T47D (cell line): ENCODE measurements at regions not wholly inside any gene's neighbourhood (a gene's known extent, or its start where the extent isn't known, plus 50 kb on each side); places are given as distances from the start of the nearest gene placed in this dataset.
"Not testable (repeated sequence)": the region's sequence is repeated elsewhere in the genome, so short reads cannot be mapped to it uniquely, and the experiment has no call there.

Source experiments
- DNase-seq, 2 experiments: peaks; one replicate each; pipeline versions ENCODE4 v3.0.0 to v3.0.0-alpha.2; 2011 to 2012; ENCODE audit warnings: low read depth in 1 of 2, low spot score in 1 of 2
- JUND ChIP-seq: IDR thresholded peaks from 2 replicates; pipeline ENCODE4 v1.6.1; 2012; ENCODE audit warnings: low read depth
- in situ Hi-C: cut with HindIII; loops from 2 replicates; pipeline ENCODE4 v1.10.0; 2016; ENCODE audit warnings: low sequenced_read_pairs, low pct_unique_long_range_greater_than_20kb

DNA sequence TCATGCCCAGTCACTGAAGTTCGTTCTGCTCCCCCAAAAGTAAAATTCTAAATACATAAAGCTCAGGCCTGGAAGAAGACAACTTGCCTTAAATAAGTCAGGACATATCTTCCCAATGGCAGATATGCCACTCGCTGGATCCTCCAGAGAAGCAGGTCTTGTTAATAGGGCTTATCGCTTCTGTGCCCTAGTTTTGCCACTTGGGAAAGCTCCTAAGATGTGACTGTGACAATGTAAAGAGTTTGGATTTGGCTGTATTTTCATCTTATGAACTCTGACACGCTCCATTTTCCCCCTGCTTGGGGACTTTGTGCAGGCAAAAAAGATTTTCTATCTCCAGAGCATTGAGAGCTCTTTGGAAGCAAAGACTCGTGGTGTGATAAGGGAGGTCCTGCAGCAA, 279.9 kb downstream of the WDR11 start:
- in situ Hi-C loops: no loop called here
- no peak for DNase-seq
- TF ChIP-seq JUND: no peak

DNA sequence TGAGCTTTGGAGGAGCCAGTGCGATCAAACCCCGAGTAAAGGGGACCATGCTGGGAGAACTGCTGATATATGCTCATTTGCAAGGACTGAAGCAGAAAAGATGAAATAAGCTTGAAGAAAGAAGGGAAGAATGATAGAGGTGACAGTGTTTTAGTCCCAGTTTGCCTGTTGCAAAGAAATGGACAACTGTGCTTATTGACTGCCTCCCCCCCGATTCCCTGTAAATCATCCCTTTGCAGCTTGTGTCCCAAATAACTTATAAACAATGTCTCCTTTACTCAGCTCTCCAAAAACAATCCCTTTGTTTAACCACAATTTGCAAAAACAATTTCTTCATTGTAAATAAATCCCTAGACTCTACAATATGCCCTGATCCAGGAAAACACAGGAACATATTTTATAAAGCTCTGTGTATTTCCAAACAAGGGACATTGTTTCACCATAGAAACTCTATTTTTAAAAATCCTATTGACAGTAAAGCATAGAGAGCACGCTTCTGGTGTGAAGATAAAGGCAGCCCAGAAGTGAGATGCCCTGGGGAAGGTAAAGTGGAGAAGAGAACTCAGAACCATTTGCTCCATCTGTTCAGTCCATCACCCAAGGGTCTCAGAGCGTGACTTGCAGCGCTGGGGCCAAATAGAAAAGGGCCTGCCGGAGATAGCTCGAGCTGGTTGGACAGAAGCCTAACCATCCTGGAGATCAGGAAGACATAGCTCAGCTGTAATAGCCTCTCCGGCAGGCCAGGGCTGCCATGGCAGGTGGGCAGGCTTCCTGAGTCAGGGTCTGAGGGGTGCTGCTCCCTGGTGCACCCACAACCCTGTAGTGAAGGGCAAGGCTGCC, 280.5 kb downstream of the WDR11 start:
- no peak for DNase-seq
- in situ Hi-C loops: no loop called here
- no peak for TF ChIP-seq JUND

DNA sequence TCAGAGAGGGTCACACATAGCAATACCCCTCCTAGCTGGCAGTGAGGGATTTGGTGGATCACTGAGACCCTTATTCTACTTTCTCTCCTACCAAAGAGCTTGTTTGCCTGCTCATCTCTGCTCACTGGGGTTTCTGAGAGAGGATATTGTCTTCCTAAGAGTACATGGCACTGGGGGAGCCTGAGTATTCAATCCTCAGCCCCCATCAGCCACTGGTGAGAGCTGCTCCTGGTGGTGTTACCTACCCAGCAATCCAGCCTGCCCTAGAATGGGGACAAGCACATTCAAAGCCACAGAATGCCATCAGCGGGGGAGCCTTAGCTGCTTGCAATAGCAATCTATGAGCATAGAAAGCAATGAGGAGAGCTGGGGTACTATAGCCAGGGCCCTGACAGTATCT, 281.1 kb downstream of the WDR11 start:
- TF ChIP-seq JUND: no peak
- in situ Hi-C loops: no loop called here
- no peak for DNase-seq

DNA sequence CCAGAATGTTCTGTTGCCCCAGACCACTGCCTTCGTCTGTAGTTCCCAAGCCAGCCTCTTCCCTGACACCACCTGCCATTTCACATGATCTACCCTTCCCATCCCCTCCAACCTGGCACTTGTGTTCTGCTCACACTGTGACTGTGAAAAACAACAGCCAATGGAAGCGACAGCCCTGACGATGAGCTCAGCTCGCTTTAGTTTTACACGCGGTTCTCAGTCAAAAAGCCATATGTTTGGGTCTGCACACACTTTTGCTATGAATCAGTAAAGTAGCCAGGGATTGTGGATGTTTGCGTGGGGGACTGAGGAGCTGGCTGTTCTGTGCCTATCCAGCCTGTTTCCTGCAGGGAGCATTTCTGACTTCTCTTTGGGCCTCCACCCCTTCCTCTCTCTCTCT, 282.7 kb downstream of the WDR11 start:
- TF ChIP-seq JUND: no peak
- no peak for DNase-seq
- in situ Hi-C loops: no loop called here

DNA sequence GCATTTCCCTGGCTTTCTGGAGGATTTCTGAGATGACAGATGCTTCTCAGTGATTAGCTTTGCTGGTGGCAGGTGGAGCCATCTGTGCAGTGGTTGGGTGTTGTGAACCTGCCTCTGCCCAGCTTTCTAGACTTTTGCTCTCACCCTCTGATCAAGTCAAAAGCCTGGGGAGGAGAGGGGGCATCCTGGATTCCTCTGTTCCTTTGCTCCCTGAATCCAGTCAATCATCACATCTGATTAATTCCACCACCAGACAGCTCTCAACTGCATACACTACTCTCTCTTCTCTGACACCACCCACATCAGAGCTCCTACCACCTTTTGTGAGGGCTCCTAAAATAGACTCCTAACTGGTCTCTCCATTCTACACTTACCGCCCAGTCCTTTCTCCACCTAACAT, 283.5 kb downstream of the WDR11 start:
- in situ Hi-C loops: no loop called here
- no peak for TF ChIP-seq JUND

DNA sequence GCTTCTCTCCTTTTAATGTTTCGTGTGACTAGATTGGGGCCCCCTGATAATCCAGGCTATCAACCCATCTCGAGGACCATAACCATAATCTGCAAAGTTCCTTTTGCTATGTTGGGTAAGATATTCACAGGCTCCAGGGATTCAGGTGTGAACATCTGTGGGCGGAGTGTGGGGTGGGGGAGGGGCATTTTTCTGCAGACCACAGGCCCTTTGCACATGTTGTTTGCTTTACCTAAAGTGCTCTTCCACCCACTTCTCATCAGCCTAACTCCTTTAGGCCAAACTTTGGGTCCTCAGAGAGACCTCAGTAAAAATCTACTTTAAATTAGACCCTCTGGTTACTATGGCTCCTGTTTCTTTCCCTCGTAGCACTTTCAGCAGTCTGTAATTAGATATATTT, 284.4 kb downstream of the WDR11 start:
- TF ChIP-seq JUND: no peak
- in situ Hi-C loops: no loop called here
- DNase-seq: no peak

More for the DNA sequence above, 283.5 kb downstream of the WDR11 start:
- no peak for DNase-seq

DNA sequence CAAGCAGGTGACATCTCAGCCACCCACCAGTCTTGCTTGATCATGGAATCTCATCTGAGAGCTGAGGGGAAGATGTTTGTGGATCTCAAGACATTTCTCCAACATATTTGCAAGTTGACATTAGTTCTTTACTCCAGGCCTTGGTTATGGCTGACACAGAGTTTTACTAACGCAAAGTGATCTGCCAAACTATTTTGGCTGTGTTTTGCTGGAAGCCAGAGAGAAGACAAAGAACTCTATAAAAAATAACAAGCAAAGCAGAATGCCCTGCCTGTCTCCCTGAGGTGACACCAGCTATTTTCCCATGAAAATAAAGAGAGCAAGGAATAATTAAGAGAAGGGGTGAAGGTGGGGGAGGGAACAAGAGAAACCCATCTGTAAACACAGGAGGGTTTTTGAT, 286.4 kb downstream of the WDR11 start:
- DNase-seq: no peak
- TF ChIP-seq JUND: no peak
- in situ Hi-C loops: no loop called here

DNA sequence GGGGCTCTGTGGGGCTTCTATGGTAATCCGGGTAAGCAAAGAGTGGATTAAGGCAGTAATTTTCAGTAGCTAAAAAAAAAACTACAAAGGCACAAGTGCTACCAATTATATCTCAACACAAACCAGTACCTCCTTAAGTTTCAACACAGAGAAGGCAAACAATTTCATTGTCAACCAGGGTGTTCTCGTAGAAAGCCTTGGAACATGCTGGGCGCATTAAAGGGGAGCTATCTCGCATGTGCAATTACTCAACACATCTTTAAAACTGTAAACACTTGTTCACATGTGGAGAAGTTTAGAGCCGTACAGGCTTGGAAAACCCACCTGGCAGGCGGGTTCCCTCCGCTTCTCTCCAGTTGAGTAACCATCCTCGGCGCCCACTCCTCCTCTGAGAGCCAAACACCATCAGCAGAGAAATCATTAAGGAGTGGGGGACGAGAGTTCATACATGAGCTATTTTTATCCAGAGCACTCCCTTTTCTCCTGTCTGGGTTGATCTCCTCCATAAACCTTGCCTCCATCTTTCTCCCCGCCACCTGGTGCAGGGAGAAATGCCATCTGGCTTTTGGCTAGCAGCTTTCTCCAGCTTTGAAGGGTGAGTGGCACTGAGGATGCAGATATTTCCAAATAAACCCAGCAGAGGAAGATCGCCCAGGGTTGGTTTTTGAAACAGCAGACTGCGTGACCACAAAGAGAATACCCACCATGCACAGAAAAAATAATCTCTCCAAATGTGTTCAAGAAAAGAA, 287.1 kb downstream of the WDR11 start:
- TF ChIP-seq JUND: no peak
- no peak for DNase-seq
- in situ Hi-C loops: no loop called here

DNA sequence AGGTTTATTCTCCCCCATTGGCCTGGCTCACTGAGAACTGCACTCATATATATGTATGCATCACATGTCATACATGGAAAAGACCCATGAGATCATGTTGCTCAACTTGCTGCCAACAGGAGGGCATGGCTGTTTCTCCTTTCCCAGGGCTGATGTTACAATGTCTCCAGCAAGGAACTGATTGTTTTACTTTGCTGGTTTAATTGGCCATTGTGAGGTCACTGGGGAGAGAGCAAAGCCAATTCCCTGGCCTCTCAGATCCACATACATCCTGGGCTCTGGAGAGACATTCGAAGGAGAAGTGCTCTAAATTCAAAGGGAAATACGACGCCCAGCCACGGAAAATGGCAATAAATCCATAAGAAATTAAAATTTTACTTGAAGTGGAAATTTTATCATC, 287.8 kb downstream of the WDR11 start:
- DNase-seq: no peak
- in situ Hi-C loops: no loop called here

DNA sequence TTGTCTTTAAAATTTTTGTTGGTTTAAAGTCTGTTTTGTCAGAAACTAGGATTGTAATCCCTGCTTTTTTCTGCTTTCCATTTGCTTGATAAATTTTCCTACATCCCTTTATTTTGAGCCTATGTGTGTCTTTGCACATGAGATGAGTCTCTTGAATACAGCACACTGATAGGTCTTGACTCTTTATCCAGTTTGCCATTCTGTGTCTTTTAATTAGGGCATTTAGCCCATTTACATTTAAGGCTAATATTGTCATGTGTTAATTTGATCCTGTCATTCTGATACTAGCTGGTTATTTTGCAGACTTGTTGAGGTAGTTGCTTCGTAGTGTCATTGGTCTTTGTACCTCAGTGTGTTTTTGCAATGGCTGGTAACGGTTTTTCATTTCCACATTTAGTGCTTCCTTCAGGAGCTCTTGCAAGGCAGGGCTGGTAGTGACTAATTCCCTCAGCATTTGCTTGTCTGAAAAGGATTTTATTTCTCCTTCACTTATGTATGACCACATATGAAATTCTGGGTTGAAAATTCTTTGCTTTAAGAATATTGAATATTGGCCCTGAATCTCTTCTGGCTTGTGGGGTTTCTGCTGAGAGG, 294.7 kb downstream of the WDR11 start:
- DNase-seq, in situ Hi-C loops: not testable (repeated sequence)

More for the DNA sequence above, 287.8 kb downstream of the WDR11 start:
- TF ChIP-seq JUND: no peak

DNA sequence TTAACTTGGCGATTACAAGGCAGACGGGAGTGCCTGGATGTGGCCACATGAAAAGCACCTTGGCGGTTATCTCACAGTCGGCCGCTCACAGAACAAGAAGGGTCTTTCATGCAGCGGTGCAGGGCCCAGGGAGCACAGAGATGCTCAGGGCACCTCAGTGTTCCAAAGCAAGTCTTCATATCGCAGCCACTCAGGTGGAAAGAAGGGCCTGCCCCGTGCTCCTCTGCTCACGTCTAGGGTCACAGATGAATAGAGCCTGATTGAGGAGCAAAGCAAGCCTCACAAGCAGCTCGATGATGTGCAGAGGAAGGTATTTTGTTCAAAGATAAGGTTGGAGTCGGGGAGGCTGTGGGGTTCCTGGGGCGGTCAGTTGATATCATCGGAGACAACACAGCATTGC, 297.8 kb downstream of the WDR11 start:
- no peak for DNase-seq
- in situ Hi-C loops: no loop called here
- TF ChIP-seq JUND: no peak

DNA sequence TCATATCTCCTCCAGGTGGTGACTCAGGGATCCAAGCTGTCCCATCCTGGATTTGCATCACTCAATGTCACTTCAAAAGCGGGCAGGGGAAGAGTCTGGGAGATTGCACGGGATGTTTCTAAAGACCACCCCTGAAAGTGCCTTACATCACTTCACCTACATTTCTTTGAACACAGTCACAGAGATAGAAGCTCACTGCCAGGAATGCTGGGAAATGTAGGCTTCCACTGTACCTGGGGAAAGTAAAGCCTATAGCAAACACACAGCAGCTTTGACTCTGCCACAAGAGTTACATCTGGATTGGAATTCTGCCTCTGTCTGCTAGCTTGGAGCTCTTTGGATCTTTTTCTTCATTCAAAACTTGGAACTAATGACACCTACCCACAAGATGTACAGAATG, 300.9 kb downstream of the WDR11 start:
- TF ChIP-seq JUND: no peak
- no peak for DNase-seq
- in situ Hi-C loops: no loop called here

DNA sequence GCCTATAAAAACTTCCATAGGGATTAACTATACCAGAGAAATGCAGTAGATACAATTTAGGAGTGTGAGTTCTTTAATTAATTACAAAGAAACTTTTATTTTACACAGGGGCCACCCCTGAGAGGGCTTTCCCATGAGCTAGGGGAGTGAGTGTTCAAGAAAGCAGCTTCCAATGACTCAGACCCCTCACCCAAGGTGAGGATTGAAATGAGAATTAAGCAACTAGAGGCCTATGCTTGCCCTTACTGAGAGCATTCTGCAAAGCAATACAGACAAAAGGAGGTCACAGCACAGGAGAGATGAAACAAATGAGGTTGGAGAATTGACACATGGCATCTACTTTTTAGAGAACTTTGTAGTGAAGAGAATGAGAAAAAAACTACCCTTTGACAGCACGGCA, 301.8 kb downstream of the WDR11 start:
- DNase-seq: no peak
- in situ Hi-C loops: no loop called here
- TF ChIP-seq JUND: no peak

DNA sequence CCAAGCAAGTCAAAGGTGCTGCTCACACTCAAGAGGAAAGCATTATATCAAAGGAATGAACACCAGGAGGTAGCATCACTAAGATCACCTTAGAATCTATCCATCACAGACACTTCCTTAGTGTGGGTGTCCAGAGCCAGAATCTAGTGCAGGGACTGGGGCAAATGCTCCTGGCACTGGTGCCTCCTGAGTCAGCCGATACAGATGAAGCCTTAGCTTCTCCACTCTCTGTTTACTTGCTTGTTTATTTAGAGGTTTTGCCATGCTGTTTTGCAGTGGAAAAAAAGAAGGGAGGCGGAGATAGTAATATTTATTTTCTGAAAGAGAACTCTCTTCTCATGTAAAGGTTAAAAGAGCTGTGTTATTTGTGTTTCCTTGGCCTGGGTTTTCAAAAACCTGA, 303.1 kb downstream of the WDR11 start:
- TF ChIP-seq JUND: no peak
- in situ Hi-C loops: no loop called here
- no peak for DNase-seq
